ENCODE measurements at regions not wholly inside any gene's neighbourhood (a gene's known extent, or its start where the extent isn't known, plus 50 kb on each side); places are given as distances from the start of the nearest gene placed in this dataset.

DNA sequence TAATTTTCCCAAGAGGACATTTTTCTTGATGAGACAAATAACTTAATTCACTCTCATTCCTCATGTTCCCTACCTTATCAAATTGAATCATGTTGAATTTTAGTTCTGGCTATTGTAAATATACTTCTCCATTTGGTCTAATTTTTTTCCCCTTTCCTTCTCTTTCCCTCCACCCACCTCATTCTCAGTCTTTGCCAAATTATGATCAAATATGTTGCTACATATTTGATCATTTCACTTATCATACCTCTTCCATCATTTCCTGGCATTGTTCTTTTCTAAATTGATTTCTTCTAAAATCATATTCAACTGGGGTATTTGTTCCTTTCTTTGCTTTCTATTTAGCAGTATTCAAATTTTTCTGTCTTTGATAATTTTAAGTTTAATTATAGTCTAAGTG is 52.3 kb downstream of the HDGFL1 start:
- Histone ChIP-seq H3K27me3 (no peaks in the 10 kb centered on the region), H3K9me3 (peaks cover 0 to 35% of the 10 kb centered on the region in 2 donors), H3K27ac (no peak overlapping the region), H3K4me3 (no peak overlapping the region), H3K4me1 (no peaks in the 10 kb centered on the region), H3K36me3 (no peaks in the 10 kb centered on the region)
- no peak for DNase-seq (ENCODE audit: low spot score)
- TF ChIP-seq, protein P1, sequence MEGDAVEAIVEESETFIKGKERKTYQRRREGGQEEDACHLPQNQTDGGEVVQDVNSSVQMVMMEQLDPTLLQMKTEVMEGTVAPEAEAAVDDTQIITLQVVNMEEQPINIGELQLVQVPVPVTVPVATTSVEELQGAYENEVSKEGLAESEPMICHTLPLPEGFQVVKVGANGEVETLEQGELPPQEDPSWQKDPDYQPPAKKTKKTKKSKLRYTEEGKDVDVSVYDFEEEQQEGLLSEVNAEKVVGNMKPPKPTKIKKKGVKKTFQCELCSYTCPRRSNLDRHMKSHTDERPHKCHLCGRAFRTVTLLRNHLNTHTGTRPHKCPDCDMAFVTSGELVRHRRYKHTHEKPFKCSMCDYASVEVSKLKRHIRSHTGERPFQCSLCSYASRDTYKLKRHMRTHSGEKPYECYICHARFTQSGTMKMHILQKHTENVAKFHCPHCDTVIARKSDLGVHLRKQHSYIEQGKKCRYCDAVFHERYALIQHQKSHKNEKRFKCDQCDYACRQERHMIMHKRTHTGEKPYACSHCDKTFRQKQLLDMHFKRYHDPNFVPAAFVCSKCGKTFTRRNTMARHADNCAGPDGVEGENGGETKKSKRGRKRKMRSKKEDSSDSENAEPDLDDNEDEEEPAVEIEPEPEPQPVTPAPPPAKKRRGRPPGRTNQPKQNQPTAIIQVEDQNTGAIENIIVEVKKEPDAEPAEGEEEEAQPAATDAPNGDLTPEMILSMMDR (IDR thresholded peaks at IDR 0.05): no peak

DNA sequence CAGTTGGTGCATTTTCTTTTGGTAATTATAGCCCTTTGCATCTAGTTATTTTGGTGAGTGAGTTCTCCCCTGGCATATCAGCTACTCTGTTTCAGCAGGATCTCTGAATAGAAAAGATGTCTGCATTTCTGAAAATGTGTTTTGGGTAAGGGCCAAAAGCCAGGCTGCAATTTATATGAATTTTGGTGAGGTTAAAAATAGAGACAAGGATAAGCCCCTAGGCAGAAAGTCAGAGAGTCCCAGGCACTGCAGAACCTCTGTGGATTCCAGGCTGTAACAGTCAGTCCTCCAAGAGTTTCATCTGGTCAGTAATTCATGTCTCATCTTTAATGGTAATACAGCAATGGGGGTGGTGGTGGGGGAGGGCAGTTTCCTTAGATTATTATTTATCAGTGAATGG is 53.0 kb downstream of the HDGFL1 start:
- no peak for DNase-seq (ENCODE audit: low spot score)
- no peaks in the 10 kb centered on the region for H3K4me1 ChIP-seq
- no peak overlapping the region for H3K27ac ChIP-seq
- TF ChIP-seq, protein P1 (IDR thresholded peaks at IDR 0.05): no peak
- no peak overlapping the region for H3K4me3 ChIP-seq
- H3K9me3 ChIP-seq: peaks cover 0 to 35% of the 10 kb centered on the region in 2 donors
- H3K36me3 ChIP-seq: no peaks in the 10 kb centered on the region
- no peaks in the 10 kb centered on the region for H3K27me3 ChIP-seq

DNA sequence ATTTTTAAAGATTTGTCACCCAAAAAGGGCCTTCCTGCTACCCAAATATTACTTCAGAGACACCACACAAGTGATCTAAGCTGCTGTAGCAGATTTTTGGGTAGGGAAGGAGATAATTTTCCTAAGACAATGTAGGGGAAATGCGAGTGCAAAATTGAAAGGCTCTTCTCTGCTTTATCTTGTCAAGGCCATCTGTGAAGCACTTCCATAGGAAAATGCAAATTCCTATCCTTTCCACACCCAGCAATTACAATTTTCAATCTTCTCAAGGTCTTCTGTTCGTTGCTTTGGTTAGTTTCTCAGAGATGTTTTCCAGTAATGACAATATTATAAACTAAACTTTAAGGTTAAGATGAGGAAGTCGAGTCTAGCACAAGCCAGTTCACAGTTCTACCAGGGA is 53.4 kb downstream of the HDGFL1 start:
- no peaks in the 10 kb centered on the region for H3K4me1 ChIP-seq
- DNase-seq (ENCODE audit: low spot score): no peak
- TF ChIP-seq, protein P1 (IDR thresholded peaks at IDR 0.05): no peak
- H3K9me3 ChIP-seq: peaks cover 0 to 32% of the 10 kb centered on the region in 2 donors
- no peak overlapping the region for H3K27ac ChIP-seq
- no peak overlapping the region for H3K4me3 ChIP-seq
- H3K27me3 ChIP-seq: no peaks in the 10 kb centered on the region
- no peaks in the 10 kb centered on the region for H3K36me3 ChIP-seq

DNA sequence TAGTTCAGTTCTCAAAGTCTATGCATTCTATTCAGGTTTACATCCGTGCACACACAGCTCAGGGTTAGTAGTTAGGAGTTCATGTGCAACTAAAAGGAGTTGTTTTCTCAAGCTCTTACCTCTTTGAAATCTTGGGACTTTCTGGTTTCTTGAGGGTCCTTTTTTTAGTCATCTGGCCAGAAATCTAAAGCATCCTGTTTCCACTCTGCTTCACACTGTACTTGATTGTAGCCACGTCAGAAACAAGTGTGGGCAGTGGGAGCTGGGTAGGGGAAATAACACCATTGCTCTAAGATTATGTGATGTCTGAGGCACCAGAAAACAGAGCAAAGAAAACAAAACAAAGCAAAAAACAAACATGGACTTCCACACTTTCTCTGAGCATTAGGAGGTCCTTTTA is 58.3 kb downstream of the HDGFL1 start:
- Histone ChIP-seq H3K27ac (no peak overlapping the region), H3K4me3 (no peak overlapping the region), H3K27me3 (no peaks in the 10 kb centered on the region), H3K36me3 (no peaks in the 10 kb centered on the region), H3K9me3 (peaks cover 0 to 17% of the 10 kb centered on the region in 2 donors), H3K4me1 (no peaks in the 10 kb centered on the region)
- no peak for DNase-seq (ENCODE audit: low spot score)
- TF ChIP-seq, protein P1 (IDR thresholded peaks at IDR 0.05): no peak

DNA sequence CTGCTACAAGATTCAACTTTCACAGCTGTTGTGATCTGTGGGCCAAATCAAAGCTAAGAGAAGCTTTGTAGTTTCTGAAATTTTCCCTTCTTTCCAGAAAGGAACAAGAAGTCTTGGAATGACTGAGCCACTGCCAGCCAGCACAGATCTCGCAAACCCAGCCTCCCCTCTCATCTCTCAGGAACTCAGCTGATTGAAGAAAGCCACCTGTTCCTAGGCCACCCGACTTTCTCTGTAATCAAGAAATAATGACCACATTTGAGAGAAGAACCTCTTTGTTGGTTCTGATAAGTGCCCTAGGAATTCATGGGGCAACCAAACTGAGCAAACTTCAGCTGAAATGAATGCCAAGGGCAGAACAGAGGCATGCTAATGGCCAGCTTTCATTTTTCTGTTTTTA is 61.7 kb downstream of the HDGFL1 start:
- no peak for DNase-seq (ENCODE audit: low spot score)
- TF ChIP-seq, protein P1 (IDR thresholded peaks at IDR 0.05): no peak
- Histone ChIP-seq H3K4me3 (no peak overlapping the region), H3K36me3 (no peaks in the 10 kb centered on the region), H3K27ac (no peak overlapping the region), H3K4me1 (no peaks in the 10 kb centered on the region), H3K27me3 (no peaks in the 10 kb centered on the region), H3K9me3 (peaks cover 0 to 14% of the 10 kb centered on the region in 2 donors)

DNA sequence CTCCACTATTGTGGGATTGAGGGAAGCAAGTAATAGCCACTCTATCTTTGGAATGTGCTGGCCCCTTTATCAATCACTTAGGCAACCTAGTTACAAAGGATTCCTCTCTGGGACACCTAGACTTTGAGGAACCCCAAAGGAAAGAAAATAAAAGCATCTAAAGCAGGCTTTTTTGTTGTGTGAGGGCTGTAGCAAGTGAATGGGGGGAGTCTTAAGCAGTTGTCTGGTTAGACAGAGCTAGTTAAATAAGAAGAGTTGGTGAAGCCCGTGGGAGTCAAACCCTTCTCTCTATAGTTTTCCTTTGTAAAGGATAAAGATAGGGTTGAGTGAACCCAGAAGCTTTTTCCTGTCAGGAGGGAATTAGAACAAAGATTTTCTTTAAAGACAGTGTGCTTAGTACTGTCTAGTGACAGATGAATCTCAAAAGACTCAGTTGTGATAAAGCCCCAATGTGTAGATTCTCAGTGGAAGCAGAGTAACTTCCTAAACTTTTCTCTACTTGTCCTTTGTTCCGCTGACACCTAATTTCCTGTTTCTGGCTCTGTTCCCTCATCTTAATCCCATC is 63.3 kb downstream of the HDGFL1 start:
- Histone ChIP-seq H3K4me1 (no peaks in the 10 kb centered on the region), H3K9me3 (no peaks in the 10 kb centered on the region), H3K4me3 (no peak overlapping the region), H3K27ac (no peak overlapping the region), H3K27me3 (no peaks in the 10 kb centered on the region), H3K36me3 (no peaks in the 10 kb centered on the region)
- TF ChIP-seq, protein P1 (IDR thresholded peaks at IDR 0.05): no peak
- no peak for DNase-seq (ENCODE audit: low spot score)

All from right atrium auricular region (tissue), 2 donors.